ENCODE measurements at regions not wholly inside any gene's neighbourhood (a gene's known extent, or its start where the extent isn't known, plus 50 kb on each side); places are given as distances from the start of the nearest gene placed in this dataset.

- no peak for TF ChIP-seq ZNF114 (CRISPR knock-in tag; IDR thresholded peaks at IDR 0.05)
- no peak for TF ChIP-seq JUNB (IDR thresholded peaks at IDR 0.05; ENCODE audit: unreplicated experiment)
These were observed 173.6 kb downstream of the ISL1 start (continued) for GRCh38 chr5:51556833-51557232.

GRCh38 chr5:51558682-51559081 lies 175.4 kb downstream of the ISL1 start:
- TF ChIP-seq CTCF (conservative IDR thresholded peaks at IDR 0.05; ENCODE audit: low read depth in 2 of 2): no peak
- no peak for TF ChIP-seq POLR2AphosphoS5 (IDR thresholded peaks at IDR 0.05; ENCODE audit: low read depth)
- no peak for TF ChIP-seq ZNF331 (CRISPR knock-in tag; IDR thresholded peaks at IDR 0.05; ENCODE audit: low read depth)
- TF ChIP-seq, protein P1, sequence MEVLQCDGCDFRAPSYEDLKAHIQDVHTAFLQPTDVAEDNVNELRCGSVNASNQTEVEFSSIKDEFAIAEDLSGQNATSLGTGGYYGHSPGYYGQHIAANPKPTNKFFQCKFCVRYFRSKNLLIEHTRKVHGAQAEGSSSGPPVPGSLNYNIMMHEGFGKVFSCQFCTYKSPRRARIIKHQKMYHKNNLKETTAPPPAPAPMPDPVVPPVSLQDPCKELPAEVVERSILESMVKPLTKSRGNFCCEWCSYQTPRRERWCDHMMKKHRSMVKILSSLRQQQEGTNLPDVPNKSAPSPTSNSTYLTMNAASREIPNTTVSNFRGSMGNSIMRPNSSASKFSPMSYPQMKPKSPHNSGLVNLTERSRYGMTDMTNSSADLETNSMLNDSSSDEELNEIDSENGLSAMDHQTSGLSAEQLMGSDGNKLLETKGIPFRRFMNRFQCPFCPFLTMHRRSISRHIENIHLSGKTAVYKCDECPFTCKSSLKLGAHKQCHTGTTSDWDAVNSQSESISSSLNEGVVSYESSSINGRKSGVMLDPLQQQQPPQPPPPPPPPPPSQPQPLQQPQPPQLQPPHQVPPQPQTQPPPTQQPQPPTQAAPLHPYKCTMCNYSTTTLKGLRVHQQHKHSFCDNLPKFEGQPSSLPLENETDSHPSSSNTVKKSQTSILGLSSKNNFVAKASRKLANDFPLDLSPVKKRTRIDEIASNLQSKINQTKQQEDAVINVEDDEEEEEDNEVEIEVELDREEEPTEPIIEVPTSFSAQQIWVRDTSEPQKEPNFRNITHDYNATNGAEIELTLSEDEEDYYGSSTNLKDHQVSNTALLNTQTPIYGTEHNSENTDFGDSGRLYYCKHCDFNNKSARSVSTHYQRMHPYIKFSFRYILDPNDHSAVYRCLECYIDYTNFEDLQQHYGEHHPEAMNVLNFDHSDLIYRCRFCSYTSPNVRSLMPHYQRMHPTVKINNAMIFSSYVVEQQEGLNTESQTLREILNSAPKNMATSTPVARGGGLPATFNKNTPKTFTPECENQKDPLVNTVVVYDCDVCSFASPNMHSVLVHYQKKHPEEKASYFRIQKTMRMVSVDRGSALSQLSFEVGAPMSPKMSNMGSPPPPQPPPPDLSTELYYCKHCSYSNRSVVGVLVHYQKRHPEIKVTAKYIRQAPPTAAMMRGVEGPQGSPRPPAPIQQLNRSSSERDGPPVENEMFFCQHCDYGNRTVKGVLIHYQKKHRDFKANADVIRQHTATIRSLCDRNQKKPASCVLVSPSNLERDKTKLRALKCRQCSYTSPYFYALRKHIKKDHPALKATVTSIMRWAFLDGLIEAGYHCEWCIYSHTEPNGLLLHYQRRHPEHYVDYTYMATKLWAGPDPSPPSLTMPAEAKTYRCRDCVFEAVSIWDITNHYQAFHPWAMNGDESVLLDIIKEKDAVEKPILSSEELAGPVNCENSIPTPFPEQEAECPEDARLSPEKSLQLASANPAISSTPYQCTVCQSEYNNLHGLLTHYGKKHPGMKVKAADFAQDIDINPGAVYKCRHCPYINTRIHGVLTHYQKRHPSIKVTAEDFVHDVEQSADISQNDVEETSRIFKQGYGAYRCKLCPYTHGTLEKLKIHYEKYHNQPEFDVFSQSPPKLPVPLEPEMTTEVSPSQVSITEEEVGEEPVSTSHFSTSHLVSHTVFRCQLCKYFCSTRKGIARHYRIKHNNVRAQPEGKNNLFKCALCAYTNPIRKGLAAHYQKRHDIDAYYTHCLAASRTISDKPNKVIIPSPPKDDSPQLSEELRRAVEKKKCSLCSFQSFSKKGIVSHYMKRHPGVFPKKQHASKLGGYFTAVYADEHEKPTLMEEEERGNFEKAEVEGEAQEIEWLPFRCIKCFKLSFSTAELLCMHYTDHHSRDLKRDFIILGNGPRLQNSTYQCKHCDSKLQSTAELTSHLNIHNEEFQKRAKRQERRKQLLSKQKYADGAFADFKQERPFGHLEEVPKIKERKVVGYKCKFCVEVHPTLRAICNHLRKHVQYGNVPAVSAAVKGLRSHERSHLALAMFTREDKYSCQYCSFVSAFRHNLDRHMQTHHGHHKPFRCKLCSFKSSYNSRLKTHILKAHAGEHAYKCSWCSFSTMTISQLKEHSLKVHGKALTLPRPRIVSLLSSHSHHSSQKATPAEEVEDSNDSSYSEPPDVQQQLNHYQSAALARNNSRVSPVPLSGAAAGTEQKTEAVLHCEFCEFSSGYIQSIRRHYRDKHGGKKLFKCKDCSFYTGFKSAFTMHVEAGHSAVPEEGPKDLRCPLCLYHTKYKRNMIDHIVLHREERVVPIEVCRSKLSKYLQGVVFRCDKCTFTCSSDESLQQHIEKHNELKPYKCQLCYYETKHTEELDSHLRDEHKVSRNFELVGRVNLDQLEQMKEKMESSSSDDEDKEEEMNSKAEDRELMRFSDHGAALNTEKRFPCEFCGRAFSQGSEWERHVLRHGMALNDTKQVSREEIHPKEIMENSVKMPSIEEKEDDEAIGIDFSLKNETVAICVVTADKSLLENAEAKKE (CRISPR knock-in tag; IDR thresholded peaks at IDR 0.05): no peak
- no peak for TF ChIP-seq EZH2phosphoT487 (IDR thresholded peaks at IDR 0.05; ENCODE audit: unreplicated experiment)
- TF ChIP-seq, protein P2, sequence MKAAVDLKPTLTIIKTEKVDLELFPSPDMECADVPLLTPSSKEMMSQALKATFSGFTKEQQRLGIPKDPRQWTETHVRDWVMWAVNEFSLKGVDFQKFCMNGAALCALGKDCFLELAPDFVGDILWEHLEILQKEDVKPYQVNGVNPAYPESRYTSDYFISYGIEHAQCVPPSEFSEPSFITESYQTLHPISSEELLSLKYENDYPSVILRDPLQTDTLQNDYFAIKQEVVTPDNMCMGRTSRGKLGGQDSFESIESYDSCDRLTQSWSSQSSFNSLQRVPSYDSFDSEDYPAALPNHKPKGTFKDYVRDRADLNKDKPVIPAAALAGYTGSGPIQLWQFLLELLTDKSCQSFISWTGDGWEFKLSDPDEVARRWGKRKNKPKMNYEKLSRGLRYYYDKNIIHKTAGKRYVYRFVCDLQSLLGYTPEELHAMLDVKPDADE (IDR thresholded peaks at IDR 0.05): no peak
- TF ChIP-seq STAT1 (IDR thresholded peaks at IDR 0.05; ENCODE audit: unreplicated experiment): no peak
- TF ChIP-seq NANOG (IDR thresholded peaks at IDR 0.05; ENCODE audit: borderline replicate concordance): no peak
- TF ChIP-seq CREB1 (CRISPR knock-in tag; IDR thresholded peaks at IDR 0.05; ENCODE audit: low read depth): no peak
- TF ChIP-seq EZH2 (IDR thresholded peaks at IDR 0.05; ENCODE audit: low read depth, unreplicated experiment): no peak
- TF ChIP-seq JUNB (IDR thresholded peaks at IDR 0.05; ENCODE audit: unreplicated experiment): no peak
- TF ChIP-seq, protein P3, sequence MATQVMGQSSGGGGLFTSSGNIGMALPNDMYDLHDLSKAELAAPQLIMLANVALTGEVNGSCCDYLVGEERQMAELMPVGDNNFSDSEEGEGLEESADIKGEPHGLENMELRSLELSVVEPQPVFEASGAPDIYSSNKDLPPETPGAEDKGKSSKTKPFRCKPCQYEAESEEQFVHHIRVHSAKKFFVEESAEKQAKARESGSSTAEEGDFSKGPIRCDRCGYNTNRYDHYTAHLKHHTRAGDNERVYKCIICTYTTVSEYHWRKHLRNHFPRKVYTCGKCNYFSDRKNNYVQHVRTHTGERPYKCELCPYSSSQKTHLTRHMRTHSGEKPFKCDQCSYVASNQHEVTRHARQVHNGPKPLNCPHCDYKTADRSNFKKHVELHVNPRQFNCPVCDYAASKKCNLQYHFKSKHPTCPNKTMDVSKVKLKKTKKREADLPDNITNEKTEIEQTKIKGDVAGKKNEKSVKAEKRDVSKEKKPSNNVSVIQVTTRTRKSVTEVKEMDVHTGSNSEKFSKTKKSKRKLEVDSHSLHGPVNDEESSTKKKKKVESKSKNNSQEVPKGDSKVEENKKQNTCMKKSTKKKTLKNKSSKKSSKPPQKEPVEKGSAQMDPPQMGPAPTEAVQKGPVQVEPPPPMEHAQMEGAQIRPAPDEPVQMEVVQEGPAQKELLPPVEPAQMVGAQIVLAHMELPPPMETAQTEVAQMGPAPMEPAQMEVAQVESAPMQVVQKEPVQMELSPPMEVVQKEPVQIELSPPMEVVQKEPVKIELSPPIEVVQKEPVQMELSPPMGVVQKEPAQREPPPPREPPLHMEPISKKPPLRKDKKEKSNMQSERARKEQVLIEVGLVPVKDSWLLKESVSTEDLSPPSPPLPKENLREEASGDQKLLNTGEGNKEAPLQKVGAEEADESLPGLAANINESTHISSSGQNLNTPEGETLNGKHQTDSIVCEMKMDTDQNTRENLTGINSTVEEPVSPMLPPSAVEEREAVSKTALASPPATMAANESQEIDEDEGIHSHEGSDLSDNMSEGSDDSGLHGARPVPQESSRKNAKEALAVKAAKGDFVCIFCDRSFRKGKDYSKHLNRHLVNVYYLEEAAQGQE (IDR thresholded peaks at IDR 0.05; ENCODE audit: unreplicated experiment): no peak
- TF ChIP-seq ZNF114 (CRISPR knock-in tag; IDR thresholded peaks at IDR 0.05): no peak
- ATAC-seq (no peak), DNase-seq (ENCODE audit: low spot score) (no peak)
- Mint-ChIP-seq H3K27ac (no peak overlapping the region), H3K36me3 (ENCODE audit: low read depth) (no peaks in the 10 kb centered on the region), H3K4me1 (no peaks in the 10 kb centered on the region), H3K4me3 (no peak overlapping the region), H3K9me3 (no peaks in the 10 kb centered on the region), H3K27me3 (ENCODE audit: insufficient read depth, low read depth, poor library complexity) (peaks cover 2% of the 10 kb centered on the region)
- Histone ChIP-seq H3K79me2 (replicated peaks; ENCODE audit: insufficient read depth) (no peaks in the 10 kb centered on the region), H2AFZ (no peak overlapping the region), H3F3A (replicated peaks; ENCODE audit: low read depth) (no peaks in the 10 kb centered on the region), H3K36me3 (ENCODE audit: insufficient read depth) (no peaks in the 10 kb centered on the region), H3K9me2 (ENCODE audit: insufficient read depth) (no peaks in the 10 kb centered on the region), H3K27ac (ENCODE audit: low read depth) (no peak overlapping the region), H3K27me3 (ENCODE audit: insufficient read depth) (no peaks in the 10 kb centered on the region), H3K4me2 (no peak overlapping the region), H3K4me3 (no peak overlapping the region), H3K4me1 (ENCODE audit: insufficient read depth) (no peaks in the 10 kb centered on the region), H4K20me1 (replicated peaks; ENCODE audit: insufficient read depth) (no peaks in the 10 kb centered on the region)
